ENCODE measurements at regions not wholly inside any gene's neighbourhood (a gene's known extent, or its start where the extent isn't known, plus 50 kb on each side); places are given as distances from the start of the nearest gene placed in this dataset.

DNA sequence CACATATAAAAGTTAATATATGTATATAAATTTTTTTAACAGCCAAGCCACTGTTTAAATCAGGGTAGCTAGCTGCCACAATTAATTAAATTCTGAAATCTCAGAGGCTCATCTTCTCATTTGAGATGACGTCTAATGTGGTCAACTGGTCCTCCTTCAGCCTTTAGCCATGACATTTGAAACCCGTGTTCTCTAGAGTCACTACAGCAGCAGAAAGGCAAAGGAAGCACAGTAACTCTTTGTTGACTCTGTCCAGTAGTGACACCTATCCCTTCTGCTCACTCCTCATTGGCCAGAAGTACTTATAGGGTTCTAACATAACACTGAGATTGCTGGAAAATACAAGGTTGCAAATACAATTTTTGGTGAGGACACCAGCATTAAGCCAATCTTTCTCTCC lies 555.5 kb downstream of the ETV1 start:
- no peaks in the 10 kb centered on the region for H3K9me2 ChIP-seq (ENCODE audit: insufficient read depth)
- no peak for TF ChIP-seq CREB1 (CRISPR knock-in tag; IDR thresholded peaks at IDR 0.05; ENCODE audit: low read depth)
- TF ChIP-seq EZH2 (IDR thresholded peaks at IDR 0.05; ENCODE audit: low read depth, unreplicated experiment), result no peak
- no peak for TF ChIP-seq ZNF114 (CRISPR knock-in tag; IDR thresholded peaks at IDR 0.05)
- TF ChIP-seq EZH2phosphoT487 (IDR thresholded peaks at IDR 0.05; ENCODE audit: unreplicated experiment), result no peak
- TF ChIP-seq POLR2AphosphoS5 (IDR thresholded peaks at IDR 0.05; ENCODE audit: low read depth), result no peak
- no peak for TF ChIP-seq ZNF331 (CRISPR knock-in tag; IDR thresholded peaks at IDR 0.05; ENCODE audit: low read depth)
- H3K79me2 ChIP-seq (replicated peaks; ENCODE audit: insufficient read depth), result no peaks in the 10 kb centered on the region
- H3K4me1 Mint-ChIP-seq, result no peaks in the 10 kb centered on the region
- no peaks in the 10 kb centered on the region for H3K9me3 Mint-ChIP-seq
- H3K27ac Mint-ChIP-seq, result no peak overlapping the region
- H4K20me1 ChIP-seq (replicated peaks; ENCODE audit: insufficient read depth), result no peaks in the 10 kb centered on the region
- no peaks in the 10 kb centered on the region for H3K4me1 ChIP-seq (ENCODE audit: insufficient read depth)
- no peak overlapping the region for H3K4me3 ChIP-seq
- H3K36me3 ChIP-seq (ENCODE audit: insufficient read depth), result no peaks in the 10 kb centered on the region
- H3K27ac ChIP-seq (ENCODE audit: low read depth), result no peak overlapping the region
- no peaks in the 10 kb centered on the region for H3F3A ChIP-seq (replicated peaks; ENCODE audit: low read depth)
- no peak for ATAC-seq
- no peaks in the 10 kb centered on the region for H3K36me3 Mint-ChIP-seq (ENCODE audit: low read depth)
- no peak for DNase-seq (ENCODE audit: low spot score)
- H3K4me2 ChIP-seq, result no peak overlapping the region
- no peaks in the 10 kb centered on the region for H3K27me3 ChIP-seq (ENCODE audit: insufficient read depth)
- no peak overlapping the region for H2AFZ ChIP-seq
- H3K27me3 Mint-ChIP-seq (ENCODE audit: insufficient read depth, low read depth, poor library complexity), result no peaks in the 10 kb centered on the region
- H3K4me3 Mint-ChIP-seq, result no peak overlapping the region

DNA sequence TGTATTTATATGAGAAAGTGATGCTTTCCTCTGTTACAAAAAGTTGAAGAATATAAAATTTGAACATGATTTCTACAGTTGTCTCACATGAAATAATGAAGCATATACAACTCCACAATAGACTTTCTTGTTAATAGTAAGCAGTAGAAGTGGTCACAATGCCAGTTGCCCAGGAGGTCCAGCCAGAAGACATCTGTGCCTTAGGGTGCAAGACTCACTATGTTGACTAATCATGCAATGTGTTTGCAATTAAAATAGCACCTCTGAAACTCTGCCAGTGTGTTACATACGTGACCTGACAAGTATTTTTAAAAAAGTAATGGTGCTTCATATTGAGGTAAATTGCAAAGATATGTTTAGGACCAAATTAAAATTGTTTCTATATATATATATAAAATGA lies 547.2 kb downstream of the ETV1 start:
- H2AFZ ChIP-seq, result no peak overlapping the region
- H3K4me3 Mint-ChIP-seq, result no peak overlapping the region
- no peak overlapping the region for H3K4me2 ChIP-seq
- no peaks in the 10 kb centered on the region for H3K36me3 ChIP-seq (ENCODE audit: insufficient read depth)
- no peaks in the 10 kb centered on the region for H3K9me2 ChIP-seq (ENCODE audit: insufficient read depth)
- no peaks in the 10 kb centered on the region for H3F3A ChIP-seq (replicated peaks; ENCODE audit: low read depth)
- no peak overlapping the region for H3K27ac Mint-ChIP-seq
- DNase-seq (ENCODE audit: low spot score) (no peak), ATAC-seq (no peak)
- H3K9me3 Mint-ChIP-seq, result no peaks in the 10 kb centered on the region
- no peaks in the 10 kb centered on the region for H4K20me1 ChIP-seq (replicated peaks; ENCODE audit: insufficient read depth)
- H3K27me3 ChIP-seq (ENCODE audit: insufficient read depth), result no peaks in the 10 kb centered on the region
- no peak overlapping the region for H3K27ac ChIP-seq (ENCODE audit: low read depth)
- H3K36me3 Mint-ChIP-seq (ENCODE audit: low read depth), result no peaks in the 10 kb centered on the region
- H3K4me1 Mint-ChIP-seq, result no peaks in the 10 kb centered on the region
- H3K4me1 ChIP-seq (ENCODE audit: insufficient read depth), result no peaks in the 10 kb centered on the region
- no peaks in the 10 kb centered on the region for H3K27me3 Mint-ChIP-seq (ENCODE audit: insufficient read depth, low read depth, poor library complexity)
- H3K79me2 ChIP-seq (replicated peaks; ENCODE audit: insufficient read depth), result no peaks in the 10 kb centered on the region
- H3K4me3 ChIP-seq, result no peak overlapping the region
- no peak for TF ChIP-seq REST (IDR thresholded peaks at IDR 0.05; ENCODE audit: unreplicated experiment)
- TF ChIP-seq EZH2 (IDR thresholded peaks at IDR 0.05; ENCODE audit: low read depth, unreplicated experiment), result no peak
- TF ChIP-seq, protein P1, sequence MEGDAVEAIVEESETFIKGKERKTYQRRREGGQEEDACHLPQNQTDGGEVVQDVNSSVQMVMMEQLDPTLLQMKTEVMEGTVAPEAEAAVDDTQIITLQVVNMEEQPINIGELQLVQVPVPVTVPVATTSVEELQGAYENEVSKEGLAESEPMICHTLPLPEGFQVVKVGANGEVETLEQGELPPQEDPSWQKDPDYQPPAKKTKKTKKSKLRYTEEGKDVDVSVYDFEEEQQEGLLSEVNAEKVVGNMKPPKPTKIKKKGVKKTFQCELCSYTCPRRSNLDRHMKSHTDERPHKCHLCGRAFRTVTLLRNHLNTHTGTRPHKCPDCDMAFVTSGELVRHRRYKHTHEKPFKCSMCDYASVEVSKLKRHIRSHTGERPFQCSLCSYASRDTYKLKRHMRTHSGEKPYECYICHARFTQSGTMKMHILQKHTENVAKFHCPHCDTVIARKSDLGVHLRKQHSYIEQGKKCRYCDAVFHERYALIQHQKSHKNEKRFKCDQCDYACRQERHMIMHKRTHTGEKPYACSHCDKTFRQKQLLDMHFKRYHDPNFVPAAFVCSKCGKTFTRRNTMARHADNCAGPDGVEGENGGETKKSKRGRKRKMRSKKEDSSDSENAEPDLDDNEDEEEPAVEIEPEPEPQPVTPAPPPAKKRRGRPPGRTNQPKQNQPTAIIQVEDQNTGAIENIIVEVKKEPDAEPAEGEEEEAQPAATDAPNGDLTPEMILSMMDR (conservative IDR thresholded peaks at IDR 0.05; ENCODE audit: low read depth in 2 of 2), result no peak
- no peak for TF ChIP-seq EZH2phosphoT487 (IDR thresholded peaks at IDR 0.05; ENCODE audit: unreplicated experiment)
- no peak for TF ChIP-seq NANOG (IDR thresholded peaks at IDR 0.05; ENCODE audit: borderline replicate concordance)
- TF ChIP-seq ZNF114 (CRISPR knock-in tag; IDR thresholded peaks at IDR 0.05), result no peak
- no peak for TF ChIP-seq JUNB (IDR thresholded peaks at IDR 0.05; ENCODE audit: unreplicated experiment)
- TF ChIP-seq ZNF331 (CRISPR knock-in tag; IDR thresholded peaks at IDR 0.05; ENCODE audit: low read depth), result no peak
- TF ChIP-seq STAT1 (IDR thresholded peaks at IDR 0.05; ENCODE audit: unreplicated experiment), result no peak
- TF ChIP-seq, protein P2, sequence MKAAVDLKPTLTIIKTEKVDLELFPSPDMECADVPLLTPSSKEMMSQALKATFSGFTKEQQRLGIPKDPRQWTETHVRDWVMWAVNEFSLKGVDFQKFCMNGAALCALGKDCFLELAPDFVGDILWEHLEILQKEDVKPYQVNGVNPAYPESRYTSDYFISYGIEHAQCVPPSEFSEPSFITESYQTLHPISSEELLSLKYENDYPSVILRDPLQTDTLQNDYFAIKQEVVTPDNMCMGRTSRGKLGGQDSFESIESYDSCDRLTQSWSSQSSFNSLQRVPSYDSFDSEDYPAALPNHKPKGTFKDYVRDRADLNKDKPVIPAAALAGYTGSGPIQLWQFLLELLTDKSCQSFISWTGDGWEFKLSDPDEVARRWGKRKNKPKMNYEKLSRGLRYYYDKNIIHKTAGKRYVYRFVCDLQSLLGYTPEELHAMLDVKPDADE (IDR thresholded peaks at IDR 0.05), result no peak
- no peak for TF ChIP-seq POLR2AphosphoS5 (IDR thresholded peaks at IDR 0.05; ENCODE audit: low read depth)

Measured in GM23338 (cell line).